ENCODE measurements at regions not wholly inside any gene's neighbourhood (a gene's known extent, or its start where the extent isn't known, plus 50 kb on each side); places are given as distances from the start of the nearest gene placed in this dataset.

GRCh38 chr4:3686753-3687152 lies 79.4 kb upstream of the ADRA2C start:
- H3K36me3 ChIP-seq = no peaks in the 10 kb centered on the region
- peaks cover 0 to 16% (median 0%) of the 10 kb centered on the region in 3 donors for H3K27me3 ChIP-seq
- 77 to 85% methylated on average over 8 of the region's 8 CpGs for WGBS, 2 donors

GRCh38 chr4:3685081-3685645 lies 81.0 kb upstream of the ADRA2C start:
- intact Hi-C loops (cut with DNase I) = no loop called here
- 72 to 86% methylated on average over 15 of the region's 15 CpGs for WGBS, 2 donors

More at GRCh38 chr4:3686753-3687152, 79.4 kb upstream of the ADRA2C start:
- H3K4me3 ChIP-seq = no peak overlapping the region
- H3K4me1 ChIP-seq = no peaks in the 10 kb centered on the region
- TF ChIP-seq CTCF (IDR thresholded peaks at IDR 0.05) (no peak), POLR2A (IDR thresholded peaks at IDR 0.05) (no peak), EP300 (IDR thresholded peaks at IDR 0.05) (no peak)
- no peak overlapping the region for H3K27ac ChIP-seq
- intact Hi-C loops (cut with DNase I) = no loop called here
- no peaks in the 10 kb centered on the region for H3K9me3 ChIP-seq
- DNase-seq = peak; percentile 19

DNA sequence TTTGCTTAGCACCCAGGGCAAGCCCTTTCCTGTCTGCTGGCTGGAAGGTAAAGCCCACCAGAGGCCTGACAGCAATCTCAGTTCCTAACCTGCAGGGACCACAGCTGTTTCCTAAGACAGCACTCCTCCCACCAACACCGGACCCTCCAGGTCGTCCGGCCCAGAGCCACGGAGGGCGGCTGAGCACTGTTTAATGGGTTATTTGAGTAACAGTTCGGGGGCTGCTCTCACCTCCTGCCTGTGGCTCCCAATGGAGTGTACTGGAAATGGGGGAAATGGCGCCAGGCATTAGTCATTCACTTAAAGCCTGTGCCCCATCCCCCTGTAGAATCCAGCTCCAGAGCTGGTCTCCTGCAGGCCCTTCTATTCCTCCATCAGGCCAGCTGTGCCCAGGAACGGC lies 81.6 kb upstream of the ADRA2C start:
- no peak overlapping the region for H3K4me3 ChIP-seq
- DNase-seq = peak; percentile 17
- peaks cover 0 to 19% (median 0%) of the 10 kb centered on the region in 3 donors for H3K27me3 ChIP-seq
- 81 to 88% methylated on average over 8 of the region's 8 CpGs for WGBS, 2 donors
- intact Hi-C loops (cut with DNase I) = no loop called here
- TF ChIP-seq POLR2AphosphoS5 (IDR thresholded peaks at IDR 0.05) = no peak
- TF ChIP-seq CTCF (IDR thresholded peaks at IDR 0.05) = no peak
- TF ChIP-seq POLR2A (IDR thresholded peaks at IDR 0.05) = no peak
- TF ChIP-seq EP300 (IDR thresholded peaks at IDR 0.05) = no peak
- no peak overlapping the region for H3K27ac ChIP-seq
- H3K36me3 ChIP-seq = no peaks in the 10 kb centered on the region
- H3K4me1 ChIP-seq = no peaks in the 10 kb centered on the region
- no peaks in the 10 kb centered on the region for H3K9me3 ChIP-seq

More at GRCh38 chr4:3685081-3685645, 81.0 kb upstream of the ADRA2C start:
- H3K4me1 ChIP-seq = no peaks in the 10 kb centered on the region
- H3K4me3 ChIP-seq = no peak overlapping the region
- H3K9me3 ChIP-seq = no peaks in the 10 kb centered on the region
- TF ChIP-seq POLR2A (IDR thresholded peaks at IDR 0.05) (no peak), CTCF (IDR thresholded peaks at IDR 0.05) (no peak), POLR2AphosphoS5 (IDR thresholded peaks at IDR 0.05) (no peak), EP300 (IDR thresholded peaks at IDR 0.05) (no peak)
- no peak overlapping the region for H3K27ac ChIP-seq
- H3K36me3 ChIP-seq = no peaks in the 10 kb centered on the region
- peaks cover 0 to 16% (median 0%) of the 10 kb centered on the region in 3 donors for H3K27me3 ChIP-seq
- DNase-seq = peak; percentile 22

GRCh38 chr4:3683744-3684421 lies 82.3 kb upstream of the ADRA2C start:
- Histone ChIP-seq H3K9me3 (no peaks in the 10 kb centered on the region), H3K27ac (no peak overlapping the region), H3K4me1 (no peaks in the 10 kb centered on the region), H3K27me3 (peaks cover 0 to 19% (median 0%) of the 10 kb centered on the region in 3 donors), H3K4me3 (no peak overlapping the region), H3K36me3 (no peaks in the 10 kb centered on the region)
- intact Hi-C loops (cut with DNase I) = no loop called here
- TF ChIP-seq EP300 (IDR thresholded peaks at IDR 0.05) (no peak), CTCF (IDR thresholded peaks at IDR 0.05) (no peak), POLR2A (IDR thresholded peaks at IDR 0.05) (no peak), POLR2AphosphoS5 (IDR thresholded peaks at IDR 0.05) (no peak)
- WGBS, 2 donors = 86 to 89% methylated on average over 30 of the region's 30 CpGs
- DNase-seq = peak; percentile 48

All from sigmoid colon (tissue), 6 donors.